Kidney epithelial cell (primary cell): ENCODE measurements at regions not wholly inside any gene's neighbourhood (a gene's known extent, or its start where the extent isn't known, plus 50 kb on each side); places are given as distances from the start of the nearest gene placed in this dataset.

ENCODE experiments used
- DNase-seq: peaks from one replicate; pipeline ENCODE4 v3.0.0-alpha.2; 2010; ENCODE audit warnings: low read depth
- H3K27me3 ChIP-seq: 2 replicates; pipeline ENCODE4 v1.6.0; 2011; ENCODE audit warnings: low read length; ENCODE audit not compliant: control insufficient read depth, insufficient read depth
- H3K36me3 ChIP-seq: 2 replicates; pipeline ENCODE4 v1.5.1; 2011; ENCODE audit warnings: low read length; ENCODE audit not compliant: control insufficient read depth, insufficient read depth
- H3K4me3 ChIP-seq: 2 replicates; pipeline ENCODE4 v1.5.1; 2011; ENCODE audit warnings: low read depth, mild to moderate bottlenecking, control low read depth, low read length
- TF ChIP-seq, protein P1 (sequence below): IDR thresholded peaks from 2 replicates; pipeline ENCODE4 v1.5.1; 2011; ENCODE audit warnings: mild to moderate bottlenecking, moderate library complexity, low read length, control low read depth, inconsistent platforms; ENCODE audit not compliant: insufficient read depth, poor library complexity, severe bottlenecking

- TF ChIP-seq, protein P1, sequence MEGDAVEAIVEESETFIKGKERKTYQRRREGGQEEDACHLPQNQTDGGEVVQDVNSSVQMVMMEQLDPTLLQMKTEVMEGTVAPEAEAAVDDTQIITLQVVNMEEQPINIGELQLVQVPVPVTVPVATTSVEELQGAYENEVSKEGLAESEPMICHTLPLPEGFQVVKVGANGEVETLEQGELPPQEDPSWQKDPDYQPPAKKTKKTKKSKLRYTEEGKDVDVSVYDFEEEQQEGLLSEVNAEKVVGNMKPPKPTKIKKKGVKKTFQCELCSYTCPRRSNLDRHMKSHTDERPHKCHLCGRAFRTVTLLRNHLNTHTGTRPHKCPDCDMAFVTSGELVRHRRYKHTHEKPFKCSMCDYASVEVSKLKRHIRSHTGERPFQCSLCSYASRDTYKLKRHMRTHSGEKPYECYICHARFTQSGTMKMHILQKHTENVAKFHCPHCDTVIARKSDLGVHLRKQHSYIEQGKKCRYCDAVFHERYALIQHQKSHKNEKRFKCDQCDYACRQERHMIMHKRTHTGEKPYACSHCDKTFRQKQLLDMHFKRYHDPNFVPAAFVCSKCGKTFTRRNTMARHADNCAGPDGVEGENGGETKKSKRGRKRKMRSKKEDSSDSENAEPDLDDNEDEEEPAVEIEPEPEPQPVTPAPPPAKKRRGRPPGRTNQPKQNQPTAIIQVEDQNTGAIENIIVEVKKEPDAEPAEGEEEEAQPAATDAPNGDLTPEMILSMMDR: no peak
- no peak for DNase-seq
- Histone ChIP-seq H3K27me3 (no peaks in the 10 kb centered on the region), H3K4me3 (no peak overlapping the region), H3K36me3 (no peaks in the 10 kb centered on the region)
Observed at GRCh38 chr11:122513997-122514396, 141.5 kb upstream of the UBASH3B start.

DNA sequence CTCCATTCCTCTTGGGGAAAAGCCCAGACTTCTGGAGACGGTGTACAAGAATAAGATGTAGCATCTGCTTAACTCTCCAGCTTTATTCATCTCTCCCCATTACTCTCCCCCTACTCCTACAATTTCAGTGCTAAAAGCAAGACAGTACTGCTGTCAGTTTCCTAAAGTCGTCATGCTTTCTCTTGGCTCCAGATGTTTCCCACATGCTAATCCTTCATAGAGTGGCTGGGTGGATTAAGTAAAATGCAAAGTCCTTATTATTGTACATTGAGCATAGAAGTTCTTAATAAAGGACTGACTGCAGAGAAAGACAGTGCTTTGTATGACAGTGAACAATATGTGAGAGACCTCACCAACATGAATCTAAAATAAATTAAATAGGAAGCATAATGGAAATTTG is 142.2 kb upstream of the UBASH3B start:
- Histone ChIP-seq H3K36me3 (no peaks in the 10 kb centered on the region), H3K27me3 (no peaks in the 10 kb centered on the region), H3K4me3 (no peak overlapping the region)
- TF ChIP-seq, protein P1: no peak
- no peak for DNase-seq

DNA sequence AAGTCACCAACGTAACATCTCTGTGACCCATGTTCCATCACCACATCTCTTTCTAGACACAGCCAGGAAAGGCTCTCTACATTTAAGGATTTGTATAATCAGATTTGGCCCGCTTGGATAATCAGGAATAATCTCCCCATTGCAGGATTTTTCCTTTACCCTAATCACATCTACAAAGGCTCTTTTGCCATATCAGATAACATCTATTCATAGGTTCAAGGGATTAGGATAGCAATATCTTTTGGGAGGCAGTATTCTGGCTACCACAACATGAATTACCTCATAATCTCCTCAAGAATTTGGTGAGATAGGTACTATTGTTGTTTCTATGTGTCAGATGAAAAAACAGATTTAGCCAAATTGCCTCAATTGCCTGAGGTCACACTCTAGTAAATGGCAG is 142.8 kb upstream of the UBASH3B start:
- no peak for DNase-seq
- TF ChIP-seq, protein P1: no peak
- H3K4me3 ChIP-seq: no peak overlapping the region
- H3K36me3 ChIP-seq: no peaks in the 10 kb centered on the region
- no peaks in the 10 kb centered on the region for H3K27me3 ChIP-seq

- H3K4me3 ChIP-seq: no peak overlapping the region
- TF ChIP-seq, protein P1: no peak
- H3K27me3 ChIP-seq: no peaks in the 10 kb centered on the region
- H3K36me3 ChIP-seq: no peaks in the 10 kb centered on the region
- DNase-seq: no peak
Observed at GRCh38 chr11:122509899-122510298, 145.6 kb upstream of the UBASH3B start.

DNA sequence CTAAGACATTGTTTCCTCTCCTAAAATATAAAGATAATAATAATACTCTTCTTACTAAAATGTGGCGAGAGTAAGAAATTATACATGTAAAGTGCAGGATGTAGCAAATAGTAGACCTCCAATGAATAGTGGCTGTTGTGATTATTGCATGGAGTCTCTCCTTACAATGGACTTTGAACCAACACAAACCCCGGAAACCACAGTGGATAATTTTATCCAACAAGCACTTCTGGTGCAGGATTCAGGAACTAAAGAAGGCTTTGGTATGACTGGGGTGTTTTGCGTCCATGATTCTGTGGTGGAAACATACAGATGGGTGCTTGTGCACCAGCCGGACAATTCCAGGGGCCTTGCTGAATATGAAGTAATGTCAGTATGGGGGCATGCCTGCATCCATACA is 146.4 kb upstream of the UBASH3B start:
- TF ChIP-seq, protein P1: no peak
- no peak for DNase-seq
- no peak overlapping the region for H3K4me3 ChIP-seq
- no peaks in the 10 kb centered on the region for H3K36me3 ChIP-seq
- no peaks in the 10 kb centered on the region for H3K27me3 ChIP-seq

DNA sequence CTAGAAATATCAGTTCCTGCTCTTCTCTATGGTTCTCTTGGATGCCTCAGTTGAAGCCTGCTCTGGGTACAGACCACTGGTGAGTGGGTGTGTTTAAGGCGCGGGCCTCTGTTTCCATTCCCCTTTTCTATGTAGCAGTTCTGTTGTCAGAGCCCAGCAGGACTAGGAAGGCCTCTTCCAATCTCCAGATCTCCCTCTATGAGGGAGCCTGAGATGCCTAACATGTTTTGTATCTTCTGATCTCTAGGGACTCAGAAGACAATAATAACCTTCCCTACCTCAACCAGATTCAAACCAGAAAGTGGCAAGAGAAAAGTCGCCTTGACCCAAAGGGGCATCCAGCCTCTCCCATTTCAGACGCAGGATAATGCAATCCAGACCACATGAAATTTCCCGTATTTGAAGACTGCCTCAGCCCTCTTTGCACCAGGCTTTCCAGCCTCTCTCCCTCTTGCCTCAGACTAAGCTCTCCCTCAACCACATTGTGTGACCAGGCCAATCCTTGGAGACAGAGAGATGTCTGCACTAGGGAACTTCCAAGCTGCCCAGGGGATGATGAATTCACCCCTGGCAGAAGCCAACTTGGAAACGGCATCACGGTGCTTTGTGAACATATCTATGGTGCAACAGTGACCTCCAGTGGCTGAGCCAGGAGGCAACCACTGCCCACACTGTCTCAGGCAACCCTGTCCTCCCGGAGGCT is 150.1 kb upstream of the UBASH3B start:
- TF ChIP-seq, protein P1: peak; percentile 91
- Histone ChIP-seq H3K4me3 (no peak overlapping the region), H3K36me3 (no peaks in the 10 kb centered on the region), H3K27me3 (peaks cover 4% of the 10 kb centered on the region)
- DNase-seq: peak; percentile 34
